B cell (primary cell): ENCODE measurements at regions not wholly inside any gene's neighbourhood (a gene's known extent, or its start where the extent isn't known, plus 50 kb on each side); places are given as distances from the start of the nearest gene placed in this dataset.

Experiments used
- ATAC-seq: fragments of 200-7000 bp; cut with Tn5 transposase; one replicate; pipeline ENCODE4 v1.10.0; 2021; ENCODE audit warnings: low read depth, mild to moderate bottlenecking, moderate number of reproducible peaks, moderate library complexity
- CTCF ChIA-PET: fragments of 350-600 bp; sonication (Branson Sonifier 250); formaldehyde crosslinking; loops from one replicate; lab custom pipeline; 2021; ENCODE audit warnings: antibody characterized with exemption, inconsistent platforms; lab: Charles Lee
- POLR2A ChIA-PET: fragments of 350-600 bp; sonication (Branson Sonifier 250); formaldehyde crosslinking; loops from one replicate; lab custom pipeline; 2021; ENCODE audit warnings: antibody characterized with exemption; lab: Charles Lee
- DNase-seq: peaks from one replicate; pipeline ENCODE4 v3.0.0; 2013
- H2AFZ ChIP-seq: 2 replicates; pipeline ENCODE4 v1.6.1; 2012; ENCODE audit warnings: mild to moderate bottlenecking, low read depth, low read length; ENCODE audit not compliant: insufficient read depth, poor library complexity, severe bottlenecking
- H3K27ac ChIP-seq, 2 donors: 1 replicate in 1 of 2; 2 replicates in 1 of 2; pipeline ENCODE4 v1.5.1; 2012 to 2013; ENCODE audit warnings: low read length in 2 of 2, mild to moderate bottlenecking in 2 of 2, moderate library complexity in 1 of 2
- H3K27me3 ChIP-seq, 4 experiments: fragments of 200-600 bp in 1 of 4; sonication (generic) in 1 of 4; replicated peaks in 1 of 4; 1 replicate in 2 of 4; 2 replicates in 2 of 4; pipeline versions ENCODE4 v1.6.1 to v1.7.0; 2013 to 2016; ENCODE audit warnings: low read length in 3 of 4, mild to moderate bottlenecking in 2 of 4, mixed read lengths in 1 of 4, moderate library complexity in 1 of 4; ENCODE audit not compliant: insufficient read depth in 4 of 4, control insufficient read depth in 3 of 4; ENCODE audit errors: control extremely low read depth in 1 of 4
- H3K36me3 ChIP-seq, 2 experiments: replicated peaks in 1 of 2; 1 replicate in 1 of 2; 2 replicates in 1 of 2; pipeline versions ENCODE4 v1.6.1 to v1.7.1; 2013; ENCODE audit warnings: low read length in 1 of 2; ENCODE audit not compliant: insufficient read depth in 2 of 2, control insufficient read depth in 1 of 2; ENCODE audit errors: control extremely low read depth in 1 of 2, extremely low read depth in 1 of 2
- H3K4me1 ChIP-seq, 2 donors: fragments of 200-600 bp in 1 of 2; sonication (generic) in 1 of 2; 1 replicate in 1 of 2; 2 replicates in 1 of 2; pipeline versions ENCODE4 v1.5.1 to v1.6.1; 2013 to 2017; ENCODE audit warnings: low read length in 2 of 2; ENCODE audit not compliant: control insufficient read depth in 2 of 2, insufficient read depth in 2 of 2
- H3K4me2 ChIP-seq: replicated peaks from 2 replicates; pipeline ENCODE3; 2012; ENCODE audit warnings: mild to moderate bottlenecking, low read depth, low read length; ENCODE audit not compliant: poor library complexity, severe bottlenecking
- H3K4me3 ChIP-seq, 5 experiments: fragments of 200-600 bp in 1 of 5; sonication (generic) in 1 of 5; 1 replicate in 3 of 5; 2 replicates in 2 of 5; pipeline versions ENCODE4 v1.5.1 to v1.7.0; 2011 to 2016; ENCODE audit warnings: low read length in 4 of 5, mild to moderate bottlenecking in 4 of 5, low read depth in 2 of 5, control low read depth in 1 of 5, moderate library complexity in 1 of 5; ENCODE audit not compliant: insufficient read depth in 1 of 5; ENCODE audit errors: control extremely low read depth in 1 of 5, extremely low read depth in 1 of 5
- H3K79me2 ChIP-seq: fragments of 200-600 bp; sonication (generic); one replicate; pipeline ENCODE4 v1.6.0; 2016; ENCODE audit warnings: low read length; ENCODE audit not compliant: control insufficient read depth, insufficient read depth
- H3K9ac ChIP-seq: fragments of 200-600 bp; sonication (generic); 2 replicates; pipeline ENCODE4 v1.6.1; 2017; ENCODE audit warnings: mild to moderate bottlenecking, low read length, moderate library complexity
- H3K9me3 ChIP-seq, 3 donors: one replicate each; pipeline versions ENCODE4 v1.6.1 to v1.7.1; 2013; ENCODE audit warnings: low read length in 2 of 3; ENCODE audit not compliant: control insufficient read depth in 2 of 3, insufficient read depth in 1 of 3; ENCODE audit errors: control extremely low read depth in 1 of 3
- H4K20me1 ChIP-seq: 2 replicates; pipeline ENCODE4 v1.6.0; 2012; ENCODE audit warnings: mild to moderate bottlenecking, low read length; ENCODE audit not compliant: insufficient read depth, control insufficient read depth, poor library complexity, severe bottlenecking
- H3K27ac Mint-ChIP-seq: one replicate; pipeline ENCODE4 v1.8.0; 2021; ENCODE audit warnings: mixed read lengths
- H3K27me3 Mint-ChIP-seq: one replicate; pipeline ENCODE4 v1.8.0; 2021; ENCODE audit warnings: mixed read lengths
- H3K4me1 Mint-ChIP-seq: one replicate; pipeline ENCODE4 v1.8.0; 2021; ENCODE audit warnings: mixed read lengths
- H3K4me3 Mint-ChIP-seq: one replicate; pipeline ENCODE4 v1.8.0; 2021; ENCODE audit warnings: mixed read lengths
- H3K9me3 Mint-ChIP-seq: one replicate; pipeline ENCODE4 v1.8.0; 2022; ENCODE audit warnings: mixed read lengths; ENCODE audit not compliant: insufficient read depth
- EZH2 ChIP-seq: IDR thresholded peaks from 2 replicates; pipeline ENCODE4 v1.6.1; 2012; ENCODE audit warnings: borderline replicate concordance, low read depth, mild to moderate bottlenecking, moderate library complexity, low read length; ENCODE audit not compliant: insufficient read depth, poor library complexity, severe bottlenecking
- WGBS: methylation state at CpG from one replicate; pipeline ENCODE4 v1.1.5; 2013; ENCODE audit warnings: missing lambda C conversion rate; ENCODE audit not compliant: insufficient coverage; 5-methylcytosine and 5-hydroxymethylcytosine counted together
- intact Hi-C: fragments of 100-400 bp; cut with micrococcal nuclease; formaldehyde crosslinking; loops from one replicate; pipeline ENCODE4 v1.10.0; 2022
- TF ChIP-seq, protein P1 (sequence below): fragments of 200-600 bp; IDR thresholded peaks from one replicate; pipeline ENCODE4 v1.8.0; 2022; ENCODE audit warnings: antibody characterized with exemption, mild to moderate bottlenecking

DNA sequence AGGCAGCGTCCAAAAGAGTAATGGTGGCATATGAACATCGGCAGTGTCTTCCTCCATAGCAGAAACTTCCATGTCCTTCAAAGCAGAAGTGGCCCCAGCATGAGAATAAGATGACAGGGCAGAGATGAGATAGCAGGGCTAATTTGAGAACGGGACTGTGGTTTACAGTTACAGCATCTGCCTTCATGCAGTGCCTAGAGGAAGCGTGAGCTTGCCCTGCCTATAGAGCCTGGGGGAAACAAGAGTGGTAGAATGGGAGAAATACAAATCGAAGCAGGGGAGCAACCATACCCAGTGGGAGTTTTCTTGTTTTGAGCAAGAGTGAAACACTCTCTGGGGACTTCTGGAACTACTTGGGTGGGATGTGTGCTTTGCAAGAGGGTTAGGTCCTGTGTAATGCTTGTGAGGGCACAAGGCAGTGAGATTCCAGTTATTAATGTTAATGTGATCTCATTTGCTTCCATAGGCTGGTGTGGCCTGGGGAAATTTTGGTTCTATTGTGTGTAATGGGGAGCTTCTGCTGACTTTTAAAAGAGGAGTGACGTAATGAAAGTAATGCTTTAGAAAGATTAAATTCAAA is 616.9 kb downstream of the ZIC1 start:
- Histone ChIP-seq H3K9me3 (no peaks in the 10 kb centered on the region), H3K4me3 (no peak overlapping the region), H2AFZ (no peak overlapping the region), H3K9ac (no peak overlapping the region), H3K4me2 (no peak overlapping the region), H3K36me3 (no peaks in the 10 kb centered on the region), H3K79me2 (no peaks in the 10 kb centered on the region), H3K27me3 (no peaks in the 10 kb centered on the region), H3K27ac (no peak overlapping the region), H4K20me1 (no peaks in the 10 kb centered on the region), H3K4me1 (no peaks in the 10 kb centered on the region)
- H3K9me3 Mint-ChIP-seq: peaks cover 4% of the 10 kb centered on the region
- TF ChIP-seq, protein P1, sequence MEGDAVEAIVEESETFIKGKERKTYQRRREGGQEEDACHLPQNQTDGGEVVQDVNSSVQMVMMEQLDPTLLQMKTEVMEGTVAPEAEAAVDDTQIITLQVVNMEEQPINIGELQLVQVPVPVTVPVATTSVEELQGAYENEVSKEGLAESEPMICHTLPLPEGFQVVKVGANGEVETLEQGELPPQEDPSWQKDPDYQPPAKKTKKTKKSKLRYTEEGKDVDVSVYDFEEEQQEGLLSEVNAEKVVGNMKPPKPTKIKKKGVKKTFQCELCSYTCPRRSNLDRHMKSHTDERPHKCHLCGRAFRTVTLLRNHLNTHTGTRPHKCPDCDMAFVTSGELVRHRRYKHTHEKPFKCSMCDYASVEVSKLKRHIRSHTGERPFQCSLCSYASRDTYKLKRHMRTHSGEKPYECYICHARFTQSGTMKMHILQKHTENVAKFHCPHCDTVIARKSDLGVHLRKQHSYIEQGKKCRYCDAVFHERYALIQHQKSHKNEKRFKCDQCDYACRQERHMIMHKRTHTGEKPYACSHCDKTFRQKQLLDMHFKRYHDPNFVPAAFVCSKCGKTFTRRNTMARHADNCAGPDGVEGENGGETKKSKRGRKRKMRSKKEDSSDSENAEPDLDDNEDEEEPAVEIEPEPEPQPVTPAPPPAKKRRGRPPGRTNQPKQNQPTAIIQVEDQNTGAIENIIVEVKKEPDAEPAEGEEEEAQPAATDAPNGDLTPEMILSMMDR: no peak
- TF ChIP-seq EZH2: no peak
- H3K27me3 Mint-ChIP-seq: no peaks in the 10 kb centered on the region
- no peak for ATAC-seq
- no peak overlapping the region for H3K27ac Mint-ChIP-seq
- H3K4me3 Mint-ChIP-seq: no peak overlapping the region
- ChIA-PET CTCF (no interaction called here), POLR2A (no interaction called here)
- no peak for DNase-seq
- no peaks in the 10 kb centered on the region for H3K4me1 Mint-ChIP-seq
- 80% methylated on average over 5 of the region's 6 CpGs for WGBS
- intact Hi-C loops: loop anchor here (10.0 kb wide), 1 partner anchor 71 kb away; no protein-coding TSS in a partner anchor

DNA sequence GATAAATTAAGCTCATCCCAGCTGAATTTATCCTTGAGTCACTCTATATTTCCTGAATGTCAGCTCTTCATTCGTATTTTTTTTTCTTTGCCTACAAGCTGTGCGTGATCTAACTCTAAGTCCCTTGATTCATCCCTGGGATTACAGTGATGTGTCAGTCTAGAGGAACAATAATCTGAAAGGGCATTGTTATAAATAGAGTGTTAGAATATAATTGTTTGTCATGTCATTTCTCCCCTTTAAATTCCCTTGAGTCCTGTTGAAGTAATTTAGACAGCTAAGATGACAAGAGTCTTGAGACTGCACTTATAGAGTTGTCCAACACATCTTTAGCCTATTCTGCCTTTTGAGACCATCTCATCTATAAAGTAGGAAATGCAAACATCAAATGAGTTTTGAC is 621.8 kb downstream of the ZIC1 start:
- WGBS: no CpG with 5 or more reads among the region's 2 CpGs
- Mint-ChIP-seq H3K27me3 (no peaks in the 10 kb centered on the region), H3K4me3 (no peak overlapping the region), H3K4me1 (no peaks in the 10 kb centered on the region), H3K9me3 (no peaks in the 10 kb centered on the region), H3K27ac (no peak overlapping the region)
- H3K27ac ChIP-seq: no peak overlapping the region
- no peaks in the 10 kb centered on the region for H3K79me2 ChIP-seq
- POLR2A ChIA-PET: no interaction called here
- H3K4me3 ChIP-seq: no peak overlapping the region
- no peak overlapping the region for H2AFZ ChIP-seq
- no peak overlapping the region for H3K9ac ChIP-seq
- no peaks in the 10 kb centered on the region for H3K4me1 ChIP-seq
- CTCF ChIA-PET: no interaction called here
- intact Hi-C loops: no loop called here
- no peak for ATAC-seq
- H3K9me3 ChIP-seq: no peaks in the 10 kb centered on the region
- DNase-seq: no peak
- no peak for TF ChIP-seq EZH2
- TF ChIP-seq, protein P1: no peak
- no peak overlapping the region for H3K4me2 ChIP-seq
- H4K20me1 ChIP-seq: no peaks in the 10 kb centered on the region
- H3K27me3 ChIP-seq: no peaks in the 10 kb centered on the region
- H3K36me3 ChIP-seq: no peaks in the 10 kb centered on the region
